ENCODE measurements at regions not wholly inside any gene's neighbourhood (a gene's known extent, or its start where the extent isn't known, plus 50 kb on each side); places are given as distances from the start of the nearest gene placed in this dataset.
"Not testable (repeated sequence)": the region's sequence is repeated elsewhere in the genome, so short reads cannot be mapped to it uniquely, and the experiment has no call there.

GRCh38 chr10:56298941-56299340 lies 62.1 kb downstream of the ZWINT start:
- DNase-seq, result no peak

DNA sequence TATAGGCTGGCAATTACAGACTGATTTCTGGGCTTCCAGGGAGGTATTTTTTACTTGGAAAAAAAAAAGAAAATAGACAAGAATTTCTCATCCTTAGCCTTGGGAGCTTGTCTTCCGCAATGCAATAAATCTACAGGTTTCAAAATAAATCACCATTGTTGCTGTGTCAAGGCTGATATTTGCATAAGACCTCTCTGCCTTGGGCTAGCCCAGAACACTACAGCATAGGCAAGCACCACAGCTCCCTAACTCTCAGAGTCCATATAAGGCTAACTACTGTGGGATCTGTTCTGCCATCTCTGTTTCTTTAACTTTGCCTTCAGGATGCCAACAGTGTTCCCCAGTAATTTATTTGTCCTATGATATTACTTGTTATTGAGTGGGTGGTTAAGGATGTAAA lies 64.4 kb downstream of the ZWINT start:
- DNase-seq, result no peak

- no peak for DNase-seq
These were observed 72.7 kb downstream of the ZWINT start for GRCh38 chr10:56288403-56288802.

DNA sequence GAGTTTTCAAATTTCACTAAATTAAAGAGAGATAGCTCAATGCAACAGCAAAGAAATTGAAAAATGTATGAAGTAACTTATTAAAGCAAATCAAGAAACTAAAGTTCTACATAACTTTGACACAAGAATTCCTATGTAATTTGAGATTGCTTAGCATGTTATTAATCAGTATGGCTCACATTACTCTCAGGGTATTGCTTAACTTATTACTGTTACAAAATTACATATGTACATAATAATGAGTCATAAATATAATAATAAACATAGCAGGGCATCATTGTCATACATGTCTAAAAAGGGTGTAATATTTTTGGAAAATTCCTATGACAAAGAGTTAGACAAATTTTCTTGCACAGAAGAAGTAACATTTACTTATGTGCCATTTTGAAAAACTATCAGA lies 75.0 kb downstream of the ZWINT start:
- DNase-seq, result no peak

- DNase-seq, result no peak
These were observed 81.8 kb downstream of the ZWINT start for GRCh38 chr10:56279270-56279669.

DNA sequence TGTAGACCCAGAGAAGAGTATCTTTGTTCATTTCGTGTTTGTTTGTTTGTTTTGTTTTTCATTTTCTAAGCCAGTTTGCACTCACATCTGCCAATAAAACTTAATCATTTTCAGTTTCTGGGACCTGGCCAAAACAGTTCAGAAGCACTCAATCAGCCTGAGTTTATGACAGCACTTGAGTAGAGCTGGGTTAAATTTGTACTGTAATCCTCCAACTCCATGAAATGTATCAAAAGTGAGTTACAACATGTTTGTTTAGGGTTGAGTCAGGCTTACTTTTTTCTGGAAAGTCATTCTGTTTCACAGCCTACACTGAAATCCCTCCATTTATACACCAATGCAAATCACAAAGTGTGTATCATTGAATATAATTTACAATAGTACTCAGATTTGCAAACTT lies 91.9 kb downstream of the ZWINT start:
- DNase-seq, result no peak

DNA sequence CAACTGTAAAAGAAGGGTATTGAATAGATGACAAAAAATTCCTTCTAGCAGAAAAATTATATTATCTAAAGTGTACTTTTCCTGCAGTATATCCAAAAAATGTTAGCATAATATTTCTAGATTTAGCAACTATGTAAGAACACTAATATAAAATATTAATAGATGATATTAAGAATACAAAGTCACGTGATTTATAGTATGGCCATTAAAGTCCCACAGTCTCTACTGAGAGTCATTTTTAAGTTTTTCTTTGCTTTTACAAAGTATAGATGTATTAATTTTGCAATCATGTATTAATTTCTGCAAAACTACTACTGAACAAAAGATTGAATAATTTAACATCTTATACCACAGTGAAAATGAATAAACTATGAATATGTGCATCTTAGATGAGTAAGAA lies 94.9 kb downstream of the ZWINT start:
- no peak for DNase-seq

- no peak for DNase-seq
These were observed 102.1 kb downstream of the ZWINT start for GRCh38 chr10:56258991-56259390.

- DNase-seq, result no peak
These were observed 102.7 kb downstream of the ZWINT start for GRCh38 chr10:56258378-56258777.

- no peak for DNase-seq
These were observed 105.8 kb downstream of the ZWINT start for GRCh38 chr10:56255298-56255697.

- DNase-seq, result no peak
These were observed 120.6 kb downstream of the ZWINT start for GRCh38 chr10:56240471-56240870.

DNA sequence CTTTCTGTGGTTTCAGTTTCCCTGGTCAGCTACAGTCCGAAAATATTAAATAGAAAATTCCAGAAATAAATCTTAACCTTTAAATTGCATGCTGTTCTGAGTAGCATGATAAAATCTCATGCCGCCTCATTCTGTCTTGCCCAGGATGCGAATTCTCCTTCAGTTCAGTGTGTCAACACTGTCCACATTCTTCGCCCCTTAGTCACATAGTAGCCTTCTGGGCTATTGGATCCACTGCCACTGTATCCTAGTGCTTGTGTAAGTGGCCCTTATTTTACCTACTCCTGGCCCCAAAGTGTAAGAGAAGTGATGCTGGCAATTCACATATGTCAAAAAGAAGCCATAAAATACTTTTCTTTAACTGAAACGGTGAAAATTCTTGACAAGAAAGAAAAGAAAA lies 129.6 kb downstream of the ZWINT start:
- DNase-seq, result no peak

DNA sequence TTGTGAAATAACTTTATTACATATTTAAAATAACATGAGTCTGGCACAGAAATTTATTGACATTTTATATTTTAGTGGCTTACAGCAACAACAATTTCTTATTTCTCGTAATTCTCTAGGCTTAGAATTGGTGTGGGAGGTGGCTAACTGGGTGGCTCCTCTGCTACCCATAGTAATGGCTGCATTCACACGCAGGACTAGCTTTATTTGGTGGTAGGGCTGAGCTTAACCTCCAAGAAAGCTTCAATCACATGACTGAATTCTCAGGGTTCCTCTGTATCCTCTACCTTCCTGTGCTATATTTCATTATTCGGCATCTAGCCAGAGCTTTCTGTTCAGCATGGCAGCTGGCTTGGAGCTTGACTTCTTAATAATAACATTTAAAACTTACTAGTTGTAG lies 138.8 kb downstream of the ZWINT start:
- DNase-seq, result no peak

DNA sequence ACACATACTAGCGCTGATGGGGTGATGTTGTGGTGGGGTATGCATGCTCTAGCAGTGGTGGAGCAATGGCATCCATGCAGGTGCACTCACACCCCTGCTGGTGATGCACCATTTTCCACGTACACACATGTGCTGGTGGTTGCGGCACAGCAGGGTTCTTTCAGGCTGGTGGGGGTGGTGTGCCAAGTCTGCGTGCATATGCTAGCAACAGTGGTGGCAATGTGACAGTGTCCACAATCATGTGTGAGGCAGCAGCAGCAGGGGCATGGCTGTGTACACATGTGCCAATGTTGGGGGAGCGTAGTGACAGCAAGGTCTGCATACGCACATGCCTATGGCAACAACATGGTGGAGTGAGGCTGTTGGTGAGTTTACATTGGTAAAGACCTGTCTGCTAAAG lies 148.1 kb downstream of the ZWINT start:
- no peak for DNase-seq

- DNase-seq, result no peak
These were observed 179.5 kb downstream of the ZWINT start for GRCh38 chr10:56181607-56182006.

DNA sequence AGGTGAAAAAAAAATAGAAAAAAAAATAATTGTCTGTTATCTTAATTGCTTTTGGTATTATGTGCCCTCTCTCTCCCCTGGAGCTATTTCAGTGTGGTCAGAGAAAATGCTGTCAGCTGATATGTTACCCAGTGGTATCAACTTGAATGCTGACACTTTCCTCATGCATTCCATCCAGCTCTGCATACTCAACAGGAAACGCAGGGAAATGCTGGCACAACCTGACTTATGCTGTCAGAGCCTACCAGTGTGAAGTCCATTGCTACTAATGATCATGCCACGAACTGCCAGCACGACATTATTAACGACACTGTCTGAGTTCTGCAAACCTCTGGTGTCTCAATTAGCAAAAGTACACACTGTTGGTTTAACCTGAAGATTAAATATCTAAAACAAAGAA lies 182.8 kb downstream of the ZWINT start:
- no peak for DNase-seq

GRCh38 chr10:56155091-56155513 lies 206.0 kb downstream of the ZWINT start:
- not testable (repeated sequence) for DNase-seq

DNA sequence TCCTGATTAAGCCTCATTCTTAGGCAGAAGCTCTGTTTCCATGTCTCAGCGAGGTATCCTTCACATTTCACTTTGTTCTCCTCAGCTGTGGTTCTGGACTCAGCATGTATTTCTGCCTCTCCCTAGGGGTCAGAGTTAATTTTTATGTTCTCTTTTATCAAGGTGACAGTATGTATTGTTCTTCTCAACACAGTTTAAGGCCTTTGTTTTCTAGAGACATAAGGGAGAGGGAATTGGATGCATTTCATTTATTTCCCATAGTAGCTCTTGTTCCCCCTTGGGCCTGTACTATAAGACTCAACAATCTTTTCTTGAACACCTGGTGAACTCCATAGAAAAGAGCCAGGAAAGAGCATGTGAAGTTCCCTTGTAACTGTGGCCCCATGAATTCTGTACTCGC lies 214.3 kb downstream of the ZWINT start:
- DNase-seq, result no peak

DNA sequence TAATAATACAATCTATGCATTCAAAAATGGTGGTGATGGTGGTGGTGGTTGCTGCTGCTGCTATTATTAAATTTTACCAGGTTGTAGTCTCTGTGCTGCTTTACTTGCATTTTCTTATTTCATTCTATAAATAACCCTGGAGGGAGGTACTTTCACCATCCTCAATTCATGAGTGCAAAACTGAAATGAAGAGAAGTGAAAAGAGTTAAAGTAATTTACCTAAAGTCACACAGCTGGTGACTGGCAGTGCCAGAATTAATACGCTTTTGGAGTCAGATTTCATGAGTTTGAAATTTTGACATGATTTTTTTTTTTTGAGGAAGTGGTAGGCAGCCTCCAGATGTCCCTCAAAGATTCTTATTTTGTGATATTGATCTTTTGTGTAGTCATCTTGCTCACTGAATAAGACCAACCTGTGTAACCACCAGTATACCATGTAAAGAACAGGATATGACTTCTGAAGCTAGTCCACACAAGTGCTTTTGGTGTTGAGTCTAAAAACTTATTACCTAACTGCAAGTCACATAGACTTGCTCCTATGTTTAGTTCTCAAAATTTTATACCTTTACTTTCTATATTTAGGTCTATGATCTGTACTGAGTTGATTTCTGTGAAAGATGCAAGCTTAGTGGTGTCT lies 218.8 kb downstream of the ZWINT start:
- DNase-seq, result no peak

DNA sequence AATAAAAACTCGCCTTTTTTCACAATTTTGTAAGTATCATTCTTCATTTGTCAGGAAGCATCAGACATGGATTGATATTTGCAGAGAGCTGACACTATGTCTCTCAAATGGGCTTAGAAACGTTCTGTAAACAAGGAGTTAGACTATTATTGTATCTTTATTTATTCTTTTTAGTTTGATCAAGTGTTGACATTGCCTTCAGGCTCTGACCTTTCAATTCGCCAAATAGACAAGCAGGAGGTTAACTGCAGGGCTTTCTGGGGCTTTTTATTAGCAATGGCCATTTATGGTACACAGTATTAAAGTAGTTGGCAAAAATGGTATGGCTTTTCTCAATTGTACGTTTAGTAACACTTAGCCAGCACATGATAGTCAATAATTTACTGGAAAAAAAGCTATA lies 221.7 kb downstream of the ZWINT start:
- no peak for DNase-seq

DNA sequence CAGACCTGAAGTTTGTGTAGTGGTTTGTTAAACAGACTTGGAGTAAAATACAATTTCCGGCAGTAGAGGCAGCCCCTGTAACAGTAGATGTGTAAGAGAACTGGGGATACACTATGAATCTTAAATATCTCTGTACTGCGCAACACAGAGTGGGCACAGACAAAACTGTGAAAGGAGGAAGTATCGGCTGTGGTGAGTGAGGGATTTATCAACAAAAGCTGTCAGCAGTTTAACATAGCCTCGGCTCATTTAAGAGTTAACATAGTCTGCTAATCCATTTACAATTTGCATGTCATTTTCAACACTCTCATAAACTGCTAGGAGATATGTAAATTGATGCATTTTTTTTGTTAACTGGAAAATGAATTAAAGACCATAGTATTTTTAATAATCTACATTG lies 225.2 kb downstream of the ZWINT start:
- DNase-seq, result no peak

GRCh38 chr10:56123247-56123646 lies 237.8 kb downstream of the ZWINT start:
- no peak for DNase-seq

DNA sequence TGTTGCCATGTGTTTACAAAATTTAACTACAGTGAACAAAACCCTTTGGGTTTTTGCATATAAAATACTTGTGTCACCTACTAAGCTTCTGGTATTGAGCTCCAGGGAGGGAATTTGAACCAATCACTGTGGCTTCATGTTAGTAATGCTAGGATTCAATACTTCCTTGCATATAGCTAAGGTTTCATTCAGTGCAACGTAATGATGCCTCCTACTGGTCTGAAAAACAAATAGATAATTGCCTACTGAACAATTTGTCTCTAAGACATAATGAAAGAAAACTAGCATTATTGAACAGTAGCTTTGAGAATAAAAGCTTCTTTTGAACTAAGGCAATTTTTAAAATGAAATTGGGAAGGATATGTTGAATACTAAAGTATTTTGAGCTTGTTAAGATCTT lies 244.4 kb downstream of the ZWINT start:
- DNase-seq, result no peak

DNA sequence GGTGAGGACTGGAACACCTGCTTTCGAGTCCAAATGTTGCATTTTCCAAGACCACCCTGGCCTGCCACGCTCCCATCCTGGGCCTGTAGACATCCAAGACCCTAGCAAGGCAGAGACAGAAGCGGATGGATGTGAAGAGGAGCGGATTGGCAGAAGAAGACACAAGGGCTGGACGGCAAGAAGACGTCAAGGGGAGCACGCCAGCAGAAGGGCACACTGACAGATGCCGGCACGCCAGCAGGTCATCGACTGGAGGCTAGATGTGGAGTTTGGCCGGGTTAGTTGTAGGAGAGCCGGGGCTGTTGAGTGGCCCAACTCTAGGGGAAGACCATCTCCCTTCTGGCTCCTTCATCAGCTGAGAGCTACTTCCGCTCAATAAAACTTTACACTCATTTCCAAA lies 251.6 kb downstream of the ZWINT start:
- no peak for DNase-seq

GRCh38 chr10:56104923-56105322 lies 256.1 kb downstream of the ZWINT start:
- DNase-seq, result no peak

- no peak for DNase-seq
These were observed 256.6 kb downstream of the ZWINT start for GRCh38 chr10:56104487-56104886.

Data from fibroblast of skin of right quadriceps (primary cell).